Right kidney (tissue), 1 donor: ENCODE measurements at regions not wholly inside any gene's neighbourhood (a gene's known extent, or its start where the extent isn't known, plus 50 kb on each side); places are given as distances from the start of the nearest gene placed in this dataset.
A peak's percentile ranks its signal among the peaks of the same experiment; 100 is the strongest.

Experiments
- DNase-seq: peaks from one replicate; pipeline ENCODE4 v3.0.0-alpha.2; 2016

GRCh38 chr13:22449251-22449650 is 731.5 kb upstream of the SGCG start:
- no peak for DNase-seq

GRCh38 chr13:22451327-22451741 is 729.4 kb upstream of the SGCG start:
- peak; percentile 16 for DNase-seq

DNA sequence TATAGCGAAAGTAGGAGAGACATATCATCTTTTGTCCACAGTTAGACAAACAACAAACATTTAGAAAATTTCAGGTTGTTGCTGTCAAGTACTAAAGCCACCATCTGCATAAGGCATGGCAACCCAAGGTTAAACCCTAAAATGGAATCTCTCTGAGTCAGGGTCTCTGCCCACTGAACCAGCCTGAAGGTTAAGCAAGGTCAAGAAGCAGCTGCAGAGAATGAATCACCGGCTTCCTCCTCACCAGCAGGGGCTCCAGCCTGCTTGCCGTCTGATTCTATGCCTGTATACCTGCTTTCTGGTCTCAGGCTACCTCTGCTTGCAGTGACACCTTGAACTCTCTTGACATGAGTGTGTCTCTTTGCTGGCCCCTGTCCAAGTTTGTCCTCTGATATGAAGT is 726.2 kb upstream of the SGCG start:
- DNase-seq, result no peak

DNA sequence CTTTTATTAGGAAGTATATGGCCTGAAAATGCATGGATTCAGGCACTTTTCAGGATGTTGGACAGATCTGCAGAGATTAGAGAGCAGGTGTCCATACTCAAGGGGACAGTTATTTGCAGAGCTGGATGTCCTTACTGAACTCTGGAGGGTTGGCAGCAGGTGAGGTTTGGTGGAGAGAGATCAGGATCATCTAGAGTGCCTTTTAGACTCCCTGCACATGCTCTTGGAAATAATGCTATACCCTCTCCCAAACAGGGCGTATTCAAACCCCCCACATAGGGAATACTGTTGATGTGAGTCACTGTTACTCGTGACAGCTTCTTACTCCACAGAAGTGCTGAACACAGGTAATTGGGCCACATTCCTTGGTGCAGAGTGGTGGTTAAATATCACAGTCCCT is 725.7 kb upstream of the SGCG start:
- no peak for DNase-seq

DNA sequence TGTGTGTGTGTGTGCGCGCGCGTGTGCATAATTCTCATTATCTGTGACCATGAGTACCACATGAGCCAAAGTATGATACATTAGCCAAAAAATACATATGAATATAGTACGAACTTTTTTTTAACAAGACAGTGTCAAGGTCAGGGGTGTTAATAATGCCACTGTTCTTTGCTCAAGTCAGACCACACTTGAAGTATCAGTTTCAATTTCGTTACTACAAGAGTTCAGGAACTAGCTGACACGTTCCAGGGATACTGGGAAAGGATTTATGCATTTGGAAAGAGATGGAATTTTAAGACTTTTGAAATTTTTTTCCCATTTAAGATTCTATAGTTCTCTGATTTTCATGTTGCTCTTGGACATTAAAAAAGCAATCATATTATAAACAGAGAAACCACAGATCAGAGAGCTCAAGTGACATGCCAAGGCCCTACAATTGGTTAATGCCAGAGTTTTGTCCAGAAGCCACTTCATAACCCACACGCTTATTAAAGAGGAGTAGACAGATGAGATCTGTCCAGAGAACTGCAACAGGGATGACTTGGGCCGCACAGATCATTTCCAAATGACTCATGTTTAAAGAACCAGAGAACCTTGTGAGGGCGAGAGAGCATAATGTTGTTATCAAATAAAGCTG is 718.8 kb upstream of the SGCG start:
- no peak for DNase-seq

DNA sequence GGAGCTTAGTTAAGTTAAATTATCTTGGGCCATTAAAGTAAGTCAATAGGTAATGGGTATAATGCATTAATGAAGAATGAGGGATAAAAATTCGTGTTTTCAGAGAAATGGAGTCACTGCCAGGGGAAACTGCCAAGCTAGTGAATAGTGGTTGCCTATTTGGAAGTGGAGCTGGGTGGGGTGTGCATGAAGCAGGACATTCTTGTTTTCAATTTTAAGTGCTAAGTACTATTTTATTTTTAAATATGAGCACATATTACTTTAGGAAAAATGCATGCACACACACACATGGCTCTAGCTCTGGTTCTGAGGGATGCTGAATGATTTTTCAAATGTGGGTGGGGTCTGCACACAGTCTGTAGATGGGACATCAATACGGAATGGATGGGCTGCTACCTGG is 717.7 kb upstream of the SGCG start:
- DNase-seq, result no peak

- no peak for DNase-seq
These were observed 712.7 kb upstream of the SGCG start for GRCh38 chr13:22468045-22468444.

- no peak for DNase-seq
These were observed 712.0 kb upstream of the SGCG start for GRCh38 chr13:22468824-22469223.

GRCh38 chr13:22469452-22469851 is 711.3 kb upstream of the SGCG start:
- DNase-seq, result no peak

GRCh38 chr13:22470075-22470474 is 710.7 kb upstream of the SGCG start:
- no peak for DNase-seq

- no peak for DNase-seq
These were observed 698.2 kb upstream of the SGCG start for GRCh38 chr13:22482496-22483000.

- no peak for DNase-seq
These were observed 697.5 kb upstream of the SGCG start for GRCh38 chr13:22483276-22483675.

- DNase-seq, result no peak
These were observed 694.3 kb upstream of the SGCG start for GRCh38 chr13:22486490-22486889.

- no peak for DNase-seq
These were observed 692.8 kb upstream of the SGCG start for GRCh38 chr13:22487932-22488331.

- no peak for DNase-seq
These were observed 691.0 kb upstream of the SGCG start for GRCh38 chr13:22489771-22490170.

- DNase-seq, result no peak
These were observed 685.0 kb upstream of the SGCG start for GRCh38 chr13:22495819-22496218.

DNA sequence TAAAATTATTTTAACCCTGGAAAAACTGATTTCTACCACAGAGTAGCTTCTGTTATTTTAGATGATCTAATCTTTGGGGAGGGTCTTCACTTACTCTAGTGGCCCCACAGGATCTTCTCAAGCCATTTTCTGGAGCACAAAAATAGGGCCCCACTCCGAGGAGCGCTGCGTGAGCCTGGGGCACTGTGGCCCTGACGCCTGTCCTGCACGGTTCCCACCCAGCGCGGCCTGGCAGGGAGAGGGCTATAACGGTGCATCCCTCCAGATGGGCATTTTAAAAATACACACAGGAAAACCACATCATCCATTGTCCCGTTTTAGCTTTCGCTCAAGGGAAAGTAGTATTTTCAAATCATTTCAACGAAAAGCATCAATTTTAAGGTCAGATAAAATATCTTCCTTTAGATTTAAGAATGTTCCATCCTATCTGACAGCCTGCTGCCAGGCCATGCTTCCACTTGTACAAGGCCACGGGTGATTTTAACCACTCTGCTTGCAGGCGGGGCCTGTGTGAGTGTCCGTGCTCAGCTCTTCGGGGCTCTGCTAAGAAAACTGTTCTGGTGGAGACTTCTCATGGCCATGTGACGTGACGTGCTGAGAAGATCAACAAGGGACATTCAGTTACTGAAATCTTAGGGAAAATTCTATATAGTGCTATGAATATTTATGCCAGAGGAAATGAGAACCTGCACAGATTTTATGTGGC is 683.8 kb upstream of the SGCG start:
- DNase-seq, result no peak

- DNase-seq, result peak; percentile 12
These were observed 682.6 kb upstream of the SGCG start for GRCh38 chr13:22497991-22498780.

- no peak for DNase-seq
These were observed 680.9 kb upstream of the SGCG start for GRCh38 chr13:22499919-22500318.

DNA sequence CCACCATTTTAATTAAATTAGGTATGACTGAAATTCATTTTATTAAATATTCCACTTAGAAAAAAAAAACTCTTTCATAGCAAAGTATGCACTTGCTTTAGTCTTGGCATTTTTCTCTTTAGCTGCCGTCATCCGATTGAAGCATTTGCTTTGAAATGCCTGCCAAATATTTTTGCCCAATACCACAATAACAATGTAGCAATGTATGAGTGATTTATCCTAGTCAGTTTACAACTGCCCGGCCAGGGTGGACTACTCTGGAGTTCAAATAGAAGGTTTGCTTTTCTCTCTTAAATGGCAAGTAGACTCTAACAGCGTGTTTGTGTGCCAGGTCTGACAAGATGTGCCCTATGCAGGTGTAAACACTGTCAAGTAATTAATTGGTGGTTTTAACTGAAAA is 675.3 kb upstream of the SGCG start:
- DNase-seq, result no peak

DNA sequence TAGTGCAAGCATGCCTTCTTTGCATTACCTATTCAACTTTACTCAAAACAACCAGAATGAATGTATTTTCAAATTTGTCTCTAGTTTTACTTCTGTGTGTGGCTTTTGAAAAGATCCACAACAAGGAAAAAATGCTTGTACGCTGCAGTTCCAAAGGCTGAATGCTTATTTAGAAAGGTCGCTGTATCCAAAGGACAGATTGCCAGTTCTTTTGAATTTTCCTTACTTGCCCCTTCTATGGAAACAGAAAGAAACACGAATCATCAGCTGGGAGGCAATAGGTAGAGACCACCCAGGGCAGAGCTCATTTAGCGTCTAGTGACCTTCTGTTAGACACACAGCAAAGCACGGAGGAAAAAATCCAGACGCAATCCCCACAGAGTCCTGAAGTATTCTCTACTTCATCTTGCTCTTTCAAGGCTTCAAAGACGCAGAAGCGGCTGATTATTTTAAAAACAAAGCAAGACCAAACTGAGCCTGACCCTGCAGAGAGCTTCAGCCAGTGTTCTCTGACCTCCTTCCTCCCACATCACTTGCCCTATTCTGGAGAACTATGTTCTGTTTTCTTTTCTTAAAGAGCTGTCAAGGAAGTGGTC is 674.6 kb upstream of the SGCG start:
- DNase-seq, result peak; percentile 15

DNA sequence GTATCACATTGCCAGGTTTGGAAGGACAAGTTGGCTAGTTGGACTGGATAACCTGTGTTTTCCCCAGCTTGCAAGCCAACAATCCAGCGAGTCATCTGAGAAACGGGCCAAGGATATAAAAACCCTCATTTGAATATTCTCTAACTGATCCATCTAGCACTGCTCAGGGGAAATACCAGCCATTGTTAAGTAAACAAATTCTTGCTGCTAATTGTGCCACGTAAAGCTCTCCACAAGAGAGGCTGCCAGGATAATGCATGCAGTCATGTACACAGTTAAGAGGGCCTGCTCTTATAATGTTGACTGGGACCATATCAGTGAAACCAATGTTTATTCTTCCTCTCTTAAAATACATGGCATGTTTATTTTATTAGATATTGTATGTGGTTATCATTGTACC is 663.2 kb upstream of the SGCG start:
- no peak for DNase-seq

- no peak for DNase-seq
These were observed 643.9 kb upstream of the SGCG start for GRCh38 chr13:22536851-22537250.
